ENCODE measurements at regions not wholly inside any gene's neighbourhood (a gene's known extent, or its start where the extent isn't known, plus 50 kb on each side); places are given as distances from the start of the nearest gene placed in this dataset.

- DNase-seq (ENCODE audit: low read depth), result no peak
Observed at GRCh38 chr17:74082886-74083285, 120.6 kb upstream of the RPL38 start.

DNA sequence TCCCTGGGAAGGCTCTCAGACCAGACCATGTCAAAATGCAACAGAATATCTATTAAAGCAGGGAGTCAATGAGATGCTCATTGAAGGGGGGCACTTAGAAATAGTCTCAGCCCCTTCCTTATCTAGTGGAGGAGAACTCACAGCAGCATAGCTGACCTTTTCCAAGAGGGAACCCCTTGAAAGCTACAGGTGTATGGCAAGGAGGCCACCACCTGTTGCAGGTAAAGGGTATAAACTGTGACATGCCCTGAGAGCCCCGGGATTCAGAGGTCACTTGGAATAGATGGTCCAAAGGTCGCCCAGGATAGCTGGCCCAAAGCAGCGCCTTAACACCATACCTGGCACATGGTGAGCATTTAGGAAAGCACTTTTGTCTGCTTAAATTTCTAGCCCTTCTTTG is 120.2 kb upstream of the RPL38 start:
- DNase-seq (ENCODE audit: low read depth), result no peak

GRCh38 chr17:74085434-74085833 is 118.0 kb upstream of the RPL38 start:
- no peak for DNase-seq (ENCODE audit: low read depth)

DNA sequence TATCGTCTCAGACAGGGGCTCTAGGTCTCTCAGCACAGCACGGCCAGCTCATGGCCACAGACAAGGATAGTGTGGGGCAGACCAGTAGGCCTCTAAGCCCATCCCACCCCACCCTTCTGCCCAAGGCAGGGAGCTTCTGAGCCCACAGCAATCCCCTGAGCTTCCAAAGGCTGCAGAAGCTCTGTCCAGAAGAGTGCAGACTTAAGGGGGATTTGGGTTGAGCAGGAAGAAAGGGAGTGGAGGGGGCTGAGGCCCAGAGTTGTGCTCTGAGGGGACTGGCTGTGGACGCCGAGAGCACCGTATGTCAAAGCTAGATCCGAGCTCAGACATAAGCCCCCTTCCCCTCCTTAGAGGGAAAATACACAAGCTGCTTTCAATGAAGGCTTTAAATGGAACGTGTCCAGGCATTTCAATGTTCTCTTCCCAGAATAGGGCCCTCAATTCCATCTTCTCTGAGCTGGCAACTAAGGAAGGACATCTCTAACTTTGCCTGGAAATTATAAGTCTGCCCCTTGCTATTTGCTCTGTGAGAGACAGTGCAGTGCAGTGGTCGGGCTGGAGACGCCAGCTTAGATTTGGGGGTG is 116.4 kb upstream of the RPL38 start:
- DNase-seq (ENCODE audit: low read depth), result no peak

DNA sequence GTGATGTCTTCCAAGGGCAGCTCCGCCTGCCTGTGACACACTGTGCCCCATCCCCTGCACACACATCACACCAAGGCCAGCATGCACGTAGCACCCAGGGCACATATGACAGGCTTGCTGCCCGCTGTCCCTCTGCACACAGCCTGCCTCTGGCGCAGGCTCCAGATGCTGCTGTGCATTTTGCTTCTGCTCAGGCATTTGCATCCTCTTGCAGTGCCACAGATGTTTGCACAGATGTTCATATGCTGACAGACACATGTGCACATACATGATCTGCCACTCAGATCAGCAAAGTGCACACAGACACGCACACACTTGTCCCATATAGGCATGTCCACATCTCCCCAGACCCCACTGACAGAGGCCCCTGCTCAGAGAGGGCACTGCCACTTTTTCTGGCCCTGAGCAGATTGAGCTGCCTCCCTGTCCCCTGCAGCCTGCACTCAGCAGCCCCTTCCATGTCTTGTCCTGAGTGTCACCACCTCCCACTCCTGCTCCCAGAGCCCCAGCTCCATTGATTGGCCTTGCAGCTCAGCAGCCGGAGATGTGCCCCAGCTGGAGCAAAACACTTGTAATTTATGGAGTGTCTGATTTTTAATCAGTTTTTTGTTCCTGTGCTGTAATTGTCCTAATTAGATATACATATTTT is 115.1 kb upstream of the RPL38 start:
- DNase-seq (ENCODE audit: low read depth), result no peak

DNA sequence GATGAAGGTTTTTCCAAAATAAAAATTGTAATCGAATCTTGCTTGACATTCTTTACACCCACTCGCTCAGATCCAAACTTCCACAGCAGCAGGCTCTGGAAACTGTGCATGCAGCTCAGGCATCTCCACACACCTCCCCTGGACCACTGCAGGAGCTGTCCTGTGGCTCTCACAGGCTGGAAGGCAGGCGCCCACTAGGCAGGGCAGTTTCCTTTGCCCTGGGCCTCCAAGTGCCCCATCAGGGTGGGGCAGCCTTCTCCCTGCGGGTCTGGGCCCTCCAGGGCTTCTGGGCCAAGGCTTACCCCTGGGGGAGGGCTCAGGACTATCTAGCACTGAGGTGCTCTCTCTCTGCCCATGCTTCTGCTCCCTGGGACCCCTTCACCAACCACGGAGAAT is 114.5 kb upstream of the RPL38 start:
- no peak for DNase-seq (ENCODE audit: low read depth)

- no peak for DNase-seq (ENCODE audit: low read depth)
Observed at GRCh38 chr17:74089380-74089779, 114.1 kb upstream of the RPL38 start.

GRCh38 chr17:74089869-74090464 is 113.5 kb upstream of the RPL38 start:
- no peak for DNase-seq (ENCODE audit: low read depth)

- DNase-seq (ENCODE audit: low read depth), result no peak
Observed at GRCh38 chr17:74094651-74095050, 108.8 kb upstream of the RPL38 start.

- no peak for DNase-seq (ENCODE audit: low read depth)
Observed at GRCh38 chr17:74096456-74096855, 107.0 kb upstream of the RPL38 start.

DNA sequence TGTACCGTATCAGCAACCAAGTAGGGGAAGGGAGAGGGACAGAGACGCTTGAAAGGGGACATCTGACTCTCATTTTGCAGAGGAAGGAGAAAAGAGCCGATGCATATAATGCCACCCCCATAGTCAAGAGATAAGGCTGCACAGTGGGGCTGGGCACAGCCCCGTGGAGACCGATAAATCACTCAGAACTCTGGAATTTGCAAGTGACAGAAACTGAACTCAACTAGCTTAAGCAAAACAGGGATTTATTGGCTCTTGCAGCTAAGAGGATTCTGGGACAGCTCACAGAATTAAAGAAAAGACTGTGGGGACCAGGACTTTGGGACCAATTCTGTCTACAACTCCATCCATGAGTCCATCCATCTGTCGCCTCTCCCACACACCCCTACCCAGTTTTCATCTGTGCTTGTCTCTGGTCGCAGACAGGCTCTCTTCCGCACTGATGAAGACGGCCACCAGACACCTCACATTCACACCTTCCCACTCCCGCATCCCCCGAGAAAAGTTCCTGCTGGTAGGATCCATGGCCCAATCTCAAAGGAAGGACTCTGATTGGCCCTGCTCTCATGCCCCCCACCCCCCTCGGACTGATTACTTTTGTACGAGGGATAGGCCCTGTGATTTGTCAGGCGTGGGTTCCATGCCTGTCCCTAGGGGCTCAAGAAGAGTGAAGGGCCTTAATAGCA is 105.9 kb upstream of the RPL38 start:
- DNase-seq (ENCODE audit: low read depth), result no peak

DNA sequence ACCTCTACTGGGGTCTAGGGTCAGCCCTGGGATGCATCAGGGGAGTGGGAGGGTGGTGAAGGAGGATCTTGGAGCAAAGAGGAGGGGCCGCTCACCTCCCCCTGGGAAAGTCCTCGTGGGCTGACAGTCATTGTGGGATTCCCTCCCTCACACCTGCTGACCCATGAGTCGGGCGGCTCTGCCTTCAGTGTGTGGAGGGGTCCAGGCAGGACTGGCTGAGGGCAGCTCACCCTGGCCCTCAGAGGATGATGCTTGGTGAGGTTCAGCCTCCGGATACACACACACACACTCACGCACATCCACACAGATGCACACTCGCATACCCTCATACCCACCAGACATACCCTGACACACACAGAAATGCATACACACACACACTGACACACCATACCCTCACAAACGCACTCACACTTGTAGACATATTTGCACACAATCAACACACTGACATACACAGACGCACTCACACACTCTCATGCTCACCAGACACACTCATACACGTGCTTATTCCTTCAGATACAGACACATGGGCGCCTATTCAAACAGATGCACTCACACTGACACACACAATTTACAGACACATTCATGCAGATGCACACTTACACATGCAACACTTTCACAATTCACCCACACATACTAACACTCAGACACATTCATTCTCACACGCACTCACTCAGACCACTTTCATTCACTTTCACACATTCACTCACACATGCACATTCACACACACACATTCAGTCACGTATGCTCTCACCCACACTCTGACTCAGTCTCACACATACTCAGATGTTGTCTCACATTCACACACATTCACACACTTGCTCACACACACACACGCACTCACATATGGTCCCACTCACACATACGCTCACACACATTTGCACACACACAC is 105.1 kb upstream of the RPL38 start:
- DNase-seq (ENCODE audit: low read depth), result no peak

DNA sequence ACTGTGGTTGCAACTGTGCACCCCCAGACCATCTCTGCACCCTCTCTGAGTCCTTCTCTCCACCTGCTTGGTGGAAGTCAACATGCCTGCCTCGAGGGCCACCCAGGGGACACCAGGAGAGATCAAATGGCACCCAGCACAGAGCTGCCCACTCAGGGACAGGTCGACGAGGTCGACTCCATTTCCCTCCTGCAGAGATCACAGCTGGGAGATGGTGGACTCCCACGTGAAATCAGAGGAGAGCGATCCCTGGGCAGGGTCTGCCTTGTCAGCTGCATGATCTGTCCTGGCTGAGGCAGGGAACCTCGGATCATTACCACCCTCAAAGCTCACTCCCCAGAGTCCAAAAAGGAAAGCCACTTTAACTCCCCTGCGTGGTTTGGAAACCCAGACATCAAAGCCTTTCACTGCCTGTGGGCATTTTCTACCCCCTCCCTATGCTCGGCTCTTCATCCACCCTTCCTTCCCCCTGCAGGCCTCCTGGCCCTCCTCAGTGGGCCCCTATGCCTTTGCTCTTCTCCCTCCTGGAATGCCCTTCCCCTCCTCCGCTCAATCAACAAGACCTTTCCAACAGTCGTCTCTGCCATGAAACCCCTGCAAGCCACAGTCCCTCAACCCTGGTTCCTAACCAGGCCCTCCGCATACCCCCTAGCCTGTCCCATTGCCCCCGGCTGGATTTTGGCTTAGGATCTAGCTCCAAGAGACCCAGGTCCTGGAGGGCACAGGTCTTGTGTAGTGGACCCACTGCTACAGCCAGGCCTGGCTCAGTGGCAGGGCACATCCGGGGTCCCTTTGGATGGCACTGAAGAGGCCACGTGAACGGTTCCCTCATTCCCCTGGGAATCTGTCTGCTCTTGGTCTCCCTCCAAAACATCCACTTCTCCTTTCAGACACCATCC is 103.8 kb upstream of the RPL38 start:
- no peak for DNase-seq (ENCODE audit: low read depth)

DNA sequence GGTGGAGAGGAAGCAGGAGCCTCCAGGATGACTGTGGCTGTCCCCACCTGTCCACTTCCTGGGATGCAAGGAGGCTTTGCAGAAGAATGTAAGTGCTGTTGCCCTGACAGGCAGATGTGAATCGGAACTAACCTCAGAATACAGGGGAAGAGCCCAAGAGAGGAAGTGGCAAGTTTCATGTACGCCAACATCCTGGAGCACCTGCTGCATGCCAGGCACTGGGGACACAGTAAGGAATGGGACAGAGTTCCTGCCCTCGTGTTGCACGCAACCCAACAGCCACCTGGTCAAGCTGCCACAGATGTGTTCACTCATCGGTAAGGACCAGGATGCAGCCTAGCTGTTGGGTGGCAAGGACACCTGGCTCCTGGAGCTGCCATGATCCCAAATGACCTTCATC is 98.6 kb upstream of the RPL38 start:
- no peak for DNase-seq (ENCODE audit: low read depth)

GRCh38 chr17:74107107-74107506 is 96.4 kb upstream of the RPL38 start:
- no peak for DNase-seq (ENCODE audit: low read depth)

GRCh38 chr17:74108126-74108705 is 95.3 kb upstream of the RPL38 start:
- DNase-seq (ENCODE audit: low read depth), result no peak

- DNase-seq (ENCODE audit: low read depth), result no peak
Observed at GRCh38 chr17:74110467-74110866, 93.0 kb upstream of the RPL38 start.

DNA sequence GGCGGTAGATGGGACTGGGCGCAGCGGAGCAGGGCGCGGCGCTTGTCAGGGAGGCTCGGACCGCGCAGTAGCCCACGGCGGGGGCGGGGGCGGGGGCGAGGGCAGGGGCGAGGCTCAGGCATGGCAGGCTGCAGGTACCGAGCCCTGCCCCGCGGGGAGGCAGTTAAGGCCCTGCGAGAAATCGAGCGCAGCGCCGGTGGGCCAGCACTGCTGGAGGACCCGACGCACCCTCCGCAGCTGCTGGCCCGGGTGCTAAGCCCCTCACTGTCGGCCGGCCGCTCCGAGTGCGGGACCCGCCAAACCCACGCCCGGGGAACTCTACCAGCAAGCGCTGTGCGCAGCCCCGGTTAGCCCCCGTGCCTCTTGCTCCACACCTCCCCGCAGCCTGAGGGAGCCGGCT is 90.2 kb upstream of the RPL38 start:
- DNase-seq (ENCODE audit: low read depth), result no peak

- DNase-seq (ENCODE audit: low read depth), result no peak
Observed at GRCh38 chr17:74113952-74114351, 89.5 kb upstream of the RPL38 start.

DNA sequence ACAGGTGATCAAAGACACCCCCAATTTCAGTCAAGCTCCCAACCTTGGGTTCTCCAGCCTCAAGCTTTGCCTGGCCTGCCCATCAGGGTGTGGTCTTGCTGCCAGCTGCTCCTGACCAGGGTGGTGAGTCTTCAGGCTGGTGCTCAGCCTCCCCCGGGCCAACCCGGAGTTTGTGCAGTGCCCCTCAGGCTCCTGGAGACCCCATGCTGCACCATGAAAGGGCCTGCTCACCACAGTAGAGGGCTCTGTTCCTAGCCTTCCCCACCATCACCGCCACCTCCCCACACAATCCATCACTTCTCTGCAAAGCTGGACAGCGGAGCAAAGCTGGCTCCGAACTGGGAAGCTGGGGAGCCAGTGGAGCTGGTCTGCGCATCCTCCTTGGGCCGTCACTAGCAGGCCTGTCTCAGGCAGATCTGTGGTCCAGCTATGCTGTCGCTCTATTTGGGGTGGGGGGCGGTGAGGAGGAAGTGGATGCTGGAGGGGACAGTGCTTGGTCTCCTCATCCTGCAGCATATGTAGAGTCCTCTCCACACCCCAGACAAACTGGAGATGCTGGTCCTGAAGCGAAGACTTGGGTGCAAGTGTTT is 88.5 kb upstream of the RPL38 start:
- no peak for DNase-seq (ENCODE audit: low read depth)

Measured in stimulated activated CD8-positive, alpha-beta memory T cell treated with anti-CD3 and anti-CD28 coated beads, Interleukin-15, amount 100 ng/mL, for 1 hour (primary cell).